Fibroblast of lung (primary cell): ENCODE measurements at regions not wholly inside any gene's neighbourhood (a gene's known extent, or its start where the extent isn't known, plus 50 kb on each side); places are given as distances from the start of the nearest gene placed in this dataset.

Source experiments
- DNase-seq, 2 donors: peaks; one replicate each; pipeline versions ENCODE4 v3.0.0 to v3.0.0-alpha.2; 2010; ENCODE audit warnings: low read depth in 2 of 2
- H2AFZ ChIP-seq: 2 replicates; pipeline ENCODE4 v1.5.1; 2012; ENCODE audit warnings: low read length, control low read depth, inconsistent platforms
- H3K27ac ChIP-seq: 2 replicates; pipeline ENCODE4 v1.5.1; 2011; ENCODE audit warnings: low read length, control low read depth; ENCODE audit not compliant: insufficient read depth
- H3K27me3 ChIP-seq: 2 replicates; pipeline ENCODE4 v1.5.1; 2011; ENCODE audit warnings: mild to moderate bottlenecking, low read length; ENCODE audit not compliant: control insufficient read depth, insufficient read depth
- H3K36me3 ChIP-seq: 2 replicates; pipeline ENCODE4 v1.5.1; 2011; ENCODE audit warnings: low read length; ENCODE audit not compliant: control insufficient read depth, insufficient read depth
- H3K4me1 ChIP-seq: 2 replicates; pipeline ENCODE4 v1.5.1; 2011; ENCODE audit warnings: low read length; ENCODE audit not compliant: control insufficient read depth, insufficient read depth; ENCODE audit errors: extremely low read depth
- H3K4me2 ChIP-seq: 2 replicates; pipeline ENCODE4 v1.5.1; 2011; ENCODE audit warnings: low read length, control low read depth; ENCODE audit not compliant: insufficient read depth; ENCODE audit errors: extremely low read depth
- H3K4me3 ChIP-seq, 4 experiments: fragments of 200-600 bp in 1 of 4; sonication (generic) in 1 of 4; replicated peaks in 1 of 4; 2 replicates each; pipeline ENCODE4 v1.5.1; 2011 to 2016; ENCODE audit warnings: low read length in 4 of 4, low read depth in 3 of 4, mild to moderate bottlenecking in 3 of 4, control low read depth in 2 of 4, inconsistent platforms in 1 of 4, mixed read lengths in 1 of 4; ENCODE audit not compliant: insufficient read depth in 1 of 4; ENCODE audit errors: control extremely low read depth in 1 of 4
- H3K79me2 ChIP-seq: 2 replicates; pipeline ENCODE4 v1.5.1; 2012; ENCODE audit warnings: mild to moderate bottlenecking, low read length, inconsistent platforms; ENCODE audit not compliant: control insufficient read depth, insufficient read depth
- H3K9ac ChIP-seq: 2 replicates; pipeline ENCODE4 v1.5.1; 2011; ENCODE audit warnings: mild to moderate bottlenecking, low read length, control low read depth; ENCODE audit not compliant: insufficient read depth
- H3K9me3 ChIP-seq: 2 replicates; pipeline ENCODE4 v1.5.1; 2012; ENCODE audit warnings: low read depth, low read length; ENCODE audit not compliant: control insufficient read depth, insufficient read depth
- H4K20me1 ChIP-seq: 2 replicates; pipeline ENCODE4 v1.5.1; 2011; ENCODE audit warnings: low read length; ENCODE audit not compliant: control insufficient read depth, insufficient read depth; ENCODE audit errors: extremely low read depth
- CTCF ChIP-seq, 2 donors: IDR thresholded peaks in 1 of 2; conservative IDR thresholded peaks in 1 of 2; 1 replicate in 1 of 2; 2 replicates in 1 of 2; pipeline ENCODE4 v1.5.1; 2011 to 2012; ENCODE audit warnings: low read length in 2 of 2, control low read depth in 1 of 2, inconsistent platforms in 1 of 2, low read depth in 1 of 2, mild to moderate bottlenecking in 1 of 2
- EZH2 ChIP-seq: IDR thresholded peaks from 2 replicates; pipeline ENCODE4 v1.5.1; 2012; ENCODE audit warnings: low read length, control low read depth, mild to moderate bottlenecking; ENCODE audit errors: missing control alignments

- Histone ChIP-seq H3K4me1 (no peaks in the 10 kb centered on the region), H3K27me3 (no peaks in the 10 kb centered on the region), H3K36me3 (no peaks in the 10 kb centered on the region), H3K27ac (no peak overlapping the region), H3K9ac (no peak overlapping the region), H4K20me1 (no peaks in the 10 kb centered on the region), H3K9me3 (no peaks in the 10 kb centered on the region), H2AFZ (no peak overlapping the region), H3K79me2 (no peaks in the 10 kb centered on the region), H3K4me3 (no peak overlapping the region), H3K4me2 (no peak overlapping the region)
- DNase-seq, result no peak
- TF ChIP-seq CTCF (conservative IDR thresholded peaks at IDR 0.05 in 1 of 2, IDR thresholded peaks at IDR 0.05 in 1 of 2; ENCODE audit: low read depth in 1 of 2, low read length in 2 of 2), result peak in 1 of 2 donors; percentile 3
- no peak for TF ChIP-seq EZH2
Measured at GRCh38 chr20:58155148-58155925, 73.1 kb downstream of the ANKRD60 start.

GRCh38 chr20:58154113-58154512 is 74.3 kb downstream of the ANKRD60 start:
- Histone ChIP-seq H3K27me3 (no peaks in the 10 kb centered on the region), H3K27ac (no peak overlapping the region), H3K79me2 (no peaks in the 10 kb centered on the region), H3K9me3 (no peaks in the 10 kb centered on the region), H3K36me3 (no peaks in the 10 kb centered on the region), H3K4me2 (no peak overlapping the region), H3K4me3 (no peak overlapping the region), H2AFZ (no peak overlapping the region), H3K4me1 (no peaks in the 10 kb centered on the region), H3K9ac (no peak overlapping the region), H4K20me1 (no peaks in the 10 kb centered on the region)
- DNase-seq, result no peak
- TF ChIP-seq EZH2 (no peak), CTCF (conservative IDR thresholded peaks at IDR 0.05 in 1 of 2, IDR thresholded peaks at IDR 0.05 in 1 of 2; ENCODE audit: low read depth in 1 of 2, low read length in 2 of 2) (no peak)

GRCh38 chr20:58153121-58153520 is 75.3 kb downstream of the ANKRD60 start:
- Histone ChIP-seq H3K9ac (no peak overlapping the region), H3K9me3 (no peaks in the 10 kb centered on the region), H4K20me1 (no peaks in the 10 kb centered on the region), H3K4me3 (no peak overlapping the region), H2AFZ (no peak overlapping the region), H3K27ac (no peak overlapping the region), H3K36me3 (no peaks in the 10 kb centered on the region), H3K4me1 (no peaks in the 10 kb centered on the region), H3K27me3 (no peaks in the 10 kb centered on the region), H3K79me2 (no peaks in the 10 kb centered on the region), H3K4me2 (no peak overlapping the region)
- no peak for DNase-seq
- TF ChIP-seq EZH2, result no peak
- TF ChIP-seq CTCF (conservative IDR thresholded peaks at IDR 0.05 in 1 of 2, IDR thresholded peaks at IDR 0.05 in 1 of 2; ENCODE audit: low read depth in 1 of 2, low read length in 2 of 2), result no peak
